Loucy (cell line): ENCODE measurements at regions not wholly inside any gene's neighbourhood (a gene's known extent, or its start where the extent isn't known, plus 50 kb on each side); places are given as distances from the start of the nearest gene placed in this dataset.

ENCODE experiments used
- H2AFZ ChIP-seq: fragments of 200-600 bp; sonication (generic); 2 replicates; pipeline ENCODE4 v1.6.0; 2016; ENCODE audit warnings: antibody characterized with exemption, mild to moderate bottlenecking, low read length, moderate library complexity
- H3F3A ChIP-seq: fragments of 200-600 bp; 2 replicates; pipeline ENCODE4 v1.6.0; 2016; ENCODE audit warnings: antibody characterized with exemption, low read depth, mild to moderate bottlenecking
- H3K27me3 ChIP-seq: fragments of 200-600 bp; sonication (generic); 2 replicates; pipeline ENCODE4 v1.6.1; 2014; ENCODE audit warnings: low read length, mild to moderate bottlenecking; ENCODE audit not compliant: insufficient read depth, poor library complexity, severe bottlenecking
- H3K36me3 ChIP-seq: fragments of 200-600 bp; sonication (generic); 2 replicates; pipeline ENCODE4 v1.6.1; 2016; ENCODE audit warnings: low read length; ENCODE audit not compliant: insufficient read depth
- H3K4me1 ChIP-seq: fragments of 200-600 bp; sonication (generic); 2 replicates; pipeline ENCODE4 v1.5.1; 2014; ENCODE audit warnings: low read length, mild to moderate bottlenecking; ENCODE audit not compliant: insufficient read depth, poor library complexity, severe bottlenecking
- H3K4me2 ChIP-seq: fragments of 200-600 bp; sonication (generic); 2 replicates; pipeline ENCODE4 v1.6.0; 2014; ENCODE audit warnings: antibody characterized with exemption, low read length, low read depth, mild to moderate bottlenecking; ENCODE audit not compliant: poor library complexity, severe bottlenecking
- H3K4me3 ChIP-seq: fragments of 200-600 bp; sonication (generic); 2 replicates; pipeline ENCODE4 v1.5.1; 2014; ENCODE audit warnings: low read length, mild to moderate bottlenecking, mixed read lengths; ENCODE audit not compliant: poor library complexity, severe bottlenecking
- H3K79me2 ChIP-seq: fragments of 200-600 bp; sonication (generic); 2 replicates; pipeline ENCODE4 v1.6.1; 2014; ENCODE audit warnings: low read length; ENCODE audit not compliant: insufficient read depth
- H3K9ac ChIP-seq: fragments of 200-600 bp; sonication (generic); 2 replicates; pipeline ENCODE4 v1.6.0; 2014; ENCODE audit warnings: mild to moderate bottlenecking, low read depth, low read length, moderate library complexity; ENCODE audit not compliant: poor library complexity, severe bottlenecking
- H3K9me2 ChIP-seq: fragments of 200-600 bp; sonication (generic); replicated peaks from 2 replicates; pipeline ENCODE4 v1.6.1; 2016; ENCODE audit warnings: low read depth, low read length, mixed read lengths
- H3K9me3 ChIP-seq: fragments of 200-600 bp; sonication (generic); 2 replicates; pipeline ENCODE4 v1.6.1; 2014; ENCODE audit warnings: mild to moderate bottlenecking, antibody characterized with exemption, low read length, low read depth; ENCODE audit not compliant: insufficient read depth
- H4K20me1 ChIP-seq: fragments of 200-600 bp; sonication (generic); 2 replicates; pipeline ENCODE4 v1.6.0; 2014; ENCODE audit warnings: antibody characterized with exemption, low read length, mild to moderate bottlenecking; ENCODE audit not compliant: insufficient read depth, poor library complexity, severe bottlenecking
- EZH2phosphoT487 ChIP-seq: fragments of 200-600 bp; IDR thresholded peaks from 2 replicates; pipeline ENCODE4 v1.6.1; 2018; ENCODE audit warnings: antibody characterized with exemption, mild to moderate bottlenecking, moderate library complexity, borderline replicate concordance
- TF ChIP-seq, protein P1 (sequence below): fragments of 200-600 bp; sonication (generic); conservative IDR thresholded peaks from 2 replicates; pipeline ENCODE4 v1.5.1; 2014; ENCODE audit warnings: mild to moderate bottlenecking, antibody characterized with exemption, low read length

DNA sequence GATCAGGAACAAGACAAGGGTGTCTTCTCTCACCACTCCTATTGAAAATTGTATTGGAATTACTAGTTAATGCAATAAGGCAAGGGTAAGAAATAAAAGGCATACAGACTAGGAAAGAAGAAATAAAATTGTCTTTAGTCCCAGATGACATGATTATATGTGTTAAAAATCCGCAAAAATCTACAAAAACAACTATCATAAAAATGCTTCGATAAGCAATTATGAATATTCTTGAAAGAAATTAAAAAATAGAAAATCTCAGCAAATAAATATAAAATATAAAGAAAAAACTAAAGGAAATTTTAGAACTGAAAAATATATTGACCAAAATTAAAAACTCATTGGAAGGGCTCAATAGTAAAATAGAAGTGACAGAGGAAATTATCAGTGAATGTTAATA is 243.3 kb downstream of the ZNF674 start:
- Histone ChIP-seq H3K4me2 (no peak overlapping the region), H3K36me3 (no peaks in the 10 kb centered on the region), H3F3A (no peaks in the 10 kb centered on the region), H3K4me3 (no peak overlapping the region), H3K27me3 (no peaks in the 10 kb centered on the region), H3K9ac (no peak overlapping the region), H3K9me2 (no peaks in the 10 kb centered on the region), H3K9me3 (no peaks in the 10 kb centered on the region), H3K79me2 (no peaks in the 10 kb centered on the region), H4K20me1 (no peaks in the 10 kb centered on the region), H2AFZ (no peak overlapping the region), H3K4me1 (no peaks in the 10 kb centered on the region)
- TF ChIP-seq, protein P1, sequence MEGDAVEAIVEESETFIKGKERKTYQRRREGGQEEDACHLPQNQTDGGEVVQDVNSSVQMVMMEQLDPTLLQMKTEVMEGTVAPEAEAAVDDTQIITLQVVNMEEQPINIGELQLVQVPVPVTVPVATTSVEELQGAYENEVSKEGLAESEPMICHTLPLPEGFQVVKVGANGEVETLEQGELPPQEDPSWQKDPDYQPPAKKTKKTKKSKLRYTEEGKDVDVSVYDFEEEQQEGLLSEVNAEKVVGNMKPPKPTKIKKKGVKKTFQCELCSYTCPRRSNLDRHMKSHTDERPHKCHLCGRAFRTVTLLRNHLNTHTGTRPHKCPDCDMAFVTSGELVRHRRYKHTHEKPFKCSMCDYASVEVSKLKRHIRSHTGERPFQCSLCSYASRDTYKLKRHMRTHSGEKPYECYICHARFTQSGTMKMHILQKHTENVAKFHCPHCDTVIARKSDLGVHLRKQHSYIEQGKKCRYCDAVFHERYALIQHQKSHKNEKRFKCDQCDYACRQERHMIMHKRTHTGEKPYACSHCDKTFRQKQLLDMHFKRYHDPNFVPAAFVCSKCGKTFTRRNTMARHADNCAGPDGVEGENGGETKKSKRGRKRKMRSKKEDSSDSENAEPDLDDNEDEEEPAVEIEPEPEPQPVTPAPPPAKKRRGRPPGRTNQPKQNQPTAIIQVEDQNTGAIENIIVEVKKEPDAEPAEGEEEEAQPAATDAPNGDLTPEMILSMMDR, result no peak
- TF ChIP-seq EZH2phosphoT487, result no peak

DNA sequence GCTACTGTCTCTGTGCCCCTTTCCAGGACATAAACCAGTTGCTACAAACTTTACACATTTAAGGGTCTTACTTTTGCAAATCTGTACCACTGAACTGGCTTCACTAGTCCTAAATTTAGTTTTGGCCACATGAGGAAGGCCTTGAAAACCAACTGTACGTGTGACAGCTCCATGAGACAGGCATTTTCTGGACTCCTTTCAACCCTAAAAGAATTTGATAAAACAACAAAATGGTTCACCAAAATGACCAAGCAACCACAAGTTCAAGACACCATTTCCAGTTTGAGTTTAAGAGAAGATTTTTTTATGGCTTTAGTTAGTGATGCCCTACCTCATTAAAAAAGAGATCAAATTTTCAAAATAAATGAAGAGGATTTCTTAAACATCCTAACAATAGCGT is 246.4 kb downstream of the ZNF674 start:
- Histone ChIP-seq H3K4me2 (no peak overlapping the region), H3F3A (no peaks in the 10 kb centered on the region), H3K9me2 (no peaks in the 10 kb centered on the region), H3K27me3 (no peaks in the 10 kb centered on the region), H3K4me3 (no peak overlapping the region), H3K4me1 (no peaks in the 10 kb centered on the region), H4K20me1 (no peaks in the 10 kb centered on the region), H2AFZ (no peak overlapping the region), H3K79me2 (no peaks in the 10 kb centered on the region), H3K9me3 (no peaks in the 10 kb centered on the region), H3K9ac (no peak overlapping the region), H3K36me3 (no peaks in the 10 kb centered on the region)
- TF ChIP-seq, protein P1, result no peak
- no peak for TF ChIP-seq EZH2phosphoT487

DNA sequence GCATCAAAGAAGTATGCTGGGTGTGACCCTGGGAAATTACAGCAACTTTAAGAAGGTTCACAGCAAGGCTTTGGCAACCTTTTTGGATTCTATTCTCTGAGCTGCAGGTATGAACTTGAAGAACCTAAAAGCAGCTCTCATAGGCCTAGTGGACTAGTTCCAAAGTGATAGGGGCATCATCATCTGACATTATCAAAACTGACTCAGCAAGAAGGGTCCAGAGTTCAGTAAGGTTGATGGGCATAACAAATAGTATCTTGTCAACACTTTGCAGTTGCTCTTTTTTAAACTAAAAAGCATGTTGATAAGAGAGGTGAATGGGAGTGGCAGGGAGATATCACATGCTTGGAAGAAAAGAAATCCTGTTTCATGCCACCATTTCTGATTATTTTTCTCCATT is 249.3 kb downstream of the ZNF674 start:
- Histone ChIP-seq H4K20me1 (no peaks in the 10 kb centered on the region), H3K27me3 (no peaks in the 10 kb centered on the region), H3K9me3 (no peaks in the 10 kb centered on the region), H3F3A (no peaks in the 10 kb centered on the region), H3K36me3 (no peaks in the 10 kb centered on the region), H2AFZ (no peak overlapping the region), H3K9me2 (no peaks in the 10 kb centered on the region), H3K9ac (no peak overlapping the region), H3K79me2 (no peaks in the 10 kb centered on the region), H3K4me1 (no peaks in the 10 kb centered on the region), H3K4me3 (no peak overlapping the region), H3K4me2 (no peak overlapping the region)
- TF ChIP-seq, protein P1, result no peak
- TF ChIP-seq EZH2phosphoT487, result no peak
